ENCODE measurements at regions not wholly inside any gene's neighbourhood (a gene's known extent, or its start where the extent isn't known, plus 50 kb on each side); places are given as distances from the start of the nearest gene placed in this dataset.

DNA sequence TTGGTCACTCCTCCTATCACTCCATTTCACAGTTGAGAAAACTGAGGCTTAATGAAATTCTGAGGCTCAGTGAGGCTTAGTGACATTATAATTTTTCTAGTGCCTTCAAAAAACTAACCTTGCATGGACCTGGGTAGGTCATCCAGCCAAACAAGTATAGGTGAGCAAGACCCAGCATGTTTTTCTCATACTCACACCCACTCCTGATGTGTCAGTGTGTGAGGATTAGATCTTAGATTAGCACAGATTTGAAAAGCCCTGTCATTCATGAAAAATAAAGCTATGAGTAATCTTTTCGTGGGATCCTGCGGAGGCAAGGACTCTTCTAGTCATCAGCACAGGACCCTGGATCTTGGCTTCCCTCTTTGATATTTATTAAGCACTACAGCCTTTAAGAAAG is 146.7 kb downstream of the CHIC2 start:
- no peak for TF ChIP-seq POLR2A (IDR thresholded peaks at IDR 0.05)
- TF ChIP-seq, protein P1, sequence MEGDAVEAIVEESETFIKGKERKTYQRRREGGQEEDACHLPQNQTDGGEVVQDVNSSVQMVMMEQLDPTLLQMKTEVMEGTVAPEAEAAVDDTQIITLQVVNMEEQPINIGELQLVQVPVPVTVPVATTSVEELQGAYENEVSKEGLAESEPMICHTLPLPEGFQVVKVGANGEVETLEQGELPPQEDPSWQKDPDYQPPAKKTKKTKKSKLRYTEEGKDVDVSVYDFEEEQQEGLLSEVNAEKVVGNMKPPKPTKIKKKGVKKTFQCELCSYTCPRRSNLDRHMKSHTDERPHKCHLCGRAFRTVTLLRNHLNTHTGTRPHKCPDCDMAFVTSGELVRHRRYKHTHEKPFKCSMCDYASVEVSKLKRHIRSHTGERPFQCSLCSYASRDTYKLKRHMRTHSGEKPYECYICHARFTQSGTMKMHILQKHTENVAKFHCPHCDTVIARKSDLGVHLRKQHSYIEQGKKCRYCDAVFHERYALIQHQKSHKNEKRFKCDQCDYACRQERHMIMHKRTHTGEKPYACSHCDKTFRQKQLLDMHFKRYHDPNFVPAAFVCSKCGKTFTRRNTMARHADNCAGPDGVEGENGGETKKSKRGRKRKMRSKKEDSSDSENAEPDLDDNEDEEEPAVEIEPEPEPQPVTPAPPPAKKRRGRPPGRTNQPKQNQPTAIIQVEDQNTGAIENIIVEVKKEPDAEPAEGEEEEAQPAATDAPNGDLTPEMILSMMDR (IDR thresholded peaks at IDR 0.05), result no peak
- no peak for DNase-seq (ENCODE audit: low spot score in 2 of 2)
- no peak overlapping the region for H3K4me3 ChIP-seq (ENCODE audit: low read depth, poor library complexity, severe bottlenecking)
- intact Hi-C loops (cut with DNase I; ENCODE audit: low total_unique reads), result no loop called here
- WGBS, 2 donors, result 44 to 47% methylated on average over 2 of the region's 2 CpGs

DNA sequence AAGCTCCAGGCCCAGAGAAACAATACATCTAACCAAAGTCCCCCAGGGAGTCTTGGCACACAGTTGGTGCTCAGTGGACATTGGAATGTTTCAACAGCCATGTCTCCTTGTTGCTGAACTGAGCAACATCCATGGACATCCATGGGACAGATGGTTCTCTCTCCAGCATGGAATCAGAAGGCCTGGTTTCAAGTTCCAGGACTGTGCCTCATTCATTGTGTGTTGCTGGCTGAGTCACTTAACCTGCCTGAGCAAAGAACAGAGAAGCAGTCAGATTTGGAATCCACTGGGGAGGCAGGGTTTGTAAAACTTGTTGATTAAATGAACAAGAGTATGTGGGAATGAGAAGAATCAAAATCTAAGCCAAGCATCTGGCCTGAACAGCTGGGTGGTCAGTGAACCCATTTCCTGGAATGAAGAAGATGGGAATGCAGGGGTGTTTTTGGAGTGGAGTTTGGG is 147.9 kb downstream of the CHIC2 start:
- DNase-seq (ENCODE audit: low spot score in 2 of 2), result no peak
- TF ChIP-seq POLR2A (IDR thresholded peaks at IDR 0.05), result no peak
- TF ChIP-seq, protein P1 (IDR thresholded peaks at IDR 0.05), result no peak
- intact Hi-C loops (cut with DNase I; ENCODE audit: low total_unique reads), result no loop called here
- no peak overlapping the region for H3K4me3 ChIP-seq (ENCODE audit: low read depth, poor library complexity, severe bottlenecking)

DNA sequence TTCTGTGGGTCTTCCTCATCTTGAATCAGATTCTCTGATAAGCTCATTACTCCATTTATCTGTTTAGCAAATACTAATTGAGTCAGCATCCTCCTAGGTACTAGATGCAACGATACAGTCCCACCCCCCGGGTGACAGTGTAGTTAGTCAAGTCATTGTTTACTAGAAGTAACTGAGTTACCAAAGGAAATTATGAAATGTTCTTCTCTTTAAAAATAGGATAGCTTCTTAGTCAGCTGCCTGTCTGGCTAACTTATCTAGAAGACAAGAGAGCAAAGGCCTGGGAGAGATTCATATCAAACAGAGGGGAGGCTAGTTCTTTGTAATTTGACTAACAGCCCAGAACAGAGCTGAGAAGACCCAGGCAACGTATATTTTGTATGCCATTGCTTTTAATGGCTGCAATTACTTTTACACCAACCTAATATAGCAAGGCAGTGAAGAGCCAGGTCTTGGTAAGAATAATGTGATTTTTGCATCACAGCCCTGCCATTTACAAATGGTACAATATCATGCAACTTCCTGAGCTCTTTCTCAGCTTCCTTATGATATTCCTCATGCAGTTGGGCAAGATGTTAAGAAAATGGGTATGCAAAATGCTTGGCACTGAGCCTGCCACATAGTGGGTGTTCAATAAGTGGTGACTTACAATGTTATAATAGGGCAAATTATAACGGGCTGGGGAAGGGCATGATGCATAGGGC is 149.9 kb downstream of the CHIC2 start:
- WGBS, 2 donors, result 60 to 62% methylated on average over 4 of the region's 4 CpGs
- intact Hi-C loops (cut with DNase I; ENCODE audit: low total_unique reads), result no loop called here
- no peak for TF ChIP-seq POLR2A (IDR thresholded peaks at IDR 0.05)
- TF ChIP-seq, protein P1 (IDR thresholded peaks at IDR 0.05), result no peak
- no peak for DNase-seq (ENCODE audit: low spot score in 2 of 2)
- H3K4me3 ChIP-seq (ENCODE audit: low read depth, poor library complexity, severe bottlenecking), result no peak overlapping the region

DNA sequence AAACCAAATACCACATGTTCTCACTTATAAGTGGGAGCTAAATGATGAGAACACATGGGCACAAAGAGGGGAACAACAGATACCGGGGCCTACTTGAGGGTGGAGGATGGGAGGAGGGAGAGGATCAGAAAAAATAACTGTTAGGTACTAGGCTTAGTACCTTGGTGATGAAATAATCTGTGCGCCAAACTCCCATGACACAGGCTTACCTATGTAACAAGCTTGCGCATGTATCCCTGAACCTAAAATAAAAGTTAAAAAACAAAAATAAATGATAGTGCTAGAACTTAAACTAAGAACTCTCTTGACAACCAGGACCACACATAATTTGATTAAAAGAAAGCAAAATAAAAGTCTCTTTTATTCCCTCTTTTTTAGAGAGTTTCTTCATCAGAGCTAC is 150.6 kb downstream of the CHIC2 start:
- DNase-seq (ENCODE audit: low spot score in 2 of 2), result no peak
- intact Hi-C loops (cut with DNase I; ENCODE audit: low total_unique reads), result no loop called here
- WGBS, 2 donors, result 89% methylated on average over 3 of the region's 3 CpGs
- no peak overlapping the region for H3K4me3 ChIP-seq (ENCODE audit: low read depth, poor library complexity, severe bottlenecking)
- TF ChIP-seq, protein P1 (IDR thresholded peaks at IDR 0.05), result no peak
- TF ChIP-seq POLR2A (IDR thresholded peaks at IDR 0.05), result no peak

DNA sequence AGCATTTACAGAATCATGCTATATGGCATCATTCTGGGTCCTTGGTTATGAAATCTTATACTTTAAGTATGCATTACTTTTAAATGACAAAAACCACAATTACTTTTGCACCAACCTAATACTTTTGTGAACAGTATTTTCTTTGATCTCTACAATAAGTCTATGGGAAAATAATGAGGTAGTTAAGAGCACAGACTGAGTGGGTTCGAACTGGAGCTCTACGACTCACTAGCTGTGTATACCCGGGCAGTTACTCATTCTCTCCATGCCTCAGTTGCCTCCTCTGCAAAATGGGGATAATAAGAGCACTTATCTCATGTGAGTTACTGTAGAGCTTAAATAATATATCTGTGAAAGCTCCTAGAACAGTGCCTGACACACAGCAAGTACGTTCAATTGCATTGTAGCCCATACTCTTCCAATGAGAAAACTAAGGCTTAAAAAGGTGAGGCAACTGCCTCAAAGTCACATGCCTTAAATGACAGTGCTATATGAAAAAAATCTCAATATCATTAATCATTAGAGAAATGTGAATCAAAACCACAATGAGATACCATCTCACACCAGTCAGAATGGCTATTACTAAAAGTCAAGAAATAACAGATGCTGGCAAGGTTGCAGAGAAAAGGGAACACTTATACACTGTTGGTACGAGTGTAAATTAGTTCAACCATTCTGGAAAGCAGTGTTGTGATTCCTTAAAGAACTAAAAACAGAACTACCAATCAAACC is 151.5 kb downstream of the CHIC2 start:
- no peak for DNase-seq (ENCODE audit: low spot score in 2 of 2)
- no peak overlapping the region for H3K4me3 ChIP-seq (ENCODE audit: low read depth, poor library complexity, severe bottlenecking)
- TF ChIP-seq, protein P1 (IDR thresholded peaks at IDR 0.05), result no peak
- no peak for TF ChIP-seq POLR2A (IDR thresholded peaks at IDR 0.05)
- 89 to 93% methylated on average over 5 of the region's 5 CpGs for WGBS, 2 donors
- intact Hi-C loops (cut with DNase I; ENCODE audit: low total_unique reads), result no loop called here

All from lower leg skin (tissue), 4 donors.